ENCODE measurements at regions not wholly inside any gene's neighbourhood (a gene's known extent, or its start where the extent isn't known, plus 50 kb on each side); places are given as distances from the start of the nearest gene placed in this dataset.

GRCh38 chr13:40384976-40385857 lies 281.2 kb downstream of the FOXO1 start:
- Histone ChIP-seq H3K4me3 (ENCODE audit: low read depth, low read length) (no peak overlapping the region), H3K36me3 (ENCODE audit: control insufficient read depth, insufficient read depth, low read length) (no peaks in the 10 kb centered on the region), H3K9me3 (ENCODE audit: control insufficient read depth, insufficient read depth, low read depth, low read length) (no peaks in the 10 kb centered on the region), H3K9ac (ENCODE audit: low read length) (no peak overlapping the region), H3K4me1 (ENCODE audit: control insufficient read depth, insufficient read depth, low read length) (peaks cover 26% of the 10 kb centered on the region), H3K27me3 (ENCODE audit: control insufficient read depth, insufficient read depth, low read length) (no peaks in the 10 kb centered on the region), H3K27ac (ENCODE audit: low read depth, low read length) (no peak overlapping the region)

GRCh38 chr13:40385858-40386180 lies 280.6 kb downstream of the FOXO1 start:
- H3K9me3 ChIP-seq (ENCODE audit: control insufficient read depth, insufficient read depth, low read depth, low read length), result no peaks in the 10 kb centered on the region
- H3K9ac ChIP-seq (ENCODE audit: low read length), result no peak overlapping the region
- H3K27me3 ChIP-seq (ENCODE audit: control insufficient read depth, insufficient read depth, low read length), result no peaks in the 10 kb centered on the region
- no peak overlapping the region for H3K27ac ChIP-seq (ENCODE audit: low read depth, low read length)
- peaks cover 32% of the 10 kb centered on the region for H3K4me1 ChIP-seq (ENCODE audit: control insufficient read depth, insufficient read depth, low read length)
- H3K36me3 ChIP-seq (ENCODE audit: control insufficient read depth, insufficient read depth, low read length), result no peaks in the 10 kb centered on the region
- no peak overlapping the region for H3K4me3 ChIP-seq (ENCODE audit: low read depth, low read length)

GRCh38 chr13:40386586-40386985 lies 279.9 kb downstream of the FOXO1 start:
- Histone ChIP-seq H3K36me3 (ENCODE audit: control insufficient read depth, insufficient read depth, low read length) (no peaks in the 10 kb centered on the region), H3K9ac (ENCODE audit: low read length) (no peak overlapping the region), H3K27me3 (ENCODE audit: control insufficient read depth, insufficient read depth, low read length) (no peaks in the 10 kb centered on the region), H3K4me1 (ENCODE audit: control insufficient read depth, insufficient read depth, low read length) (peaks cover 33% of the 10 kb centered on the region), H3K27ac (ENCODE audit: low read depth, low read length) (no peak overlapping the region), H3K4me3 (ENCODE audit: low read depth, low read length) (no peak overlapping the region), H3K9me3 (ENCODE audit: control insufficient read depth, insufficient read depth, low read depth, low read length) (no peaks in the 10 kb centered on the region)

- no peak overlapping the region for H3K9ac ChIP-seq (ENCODE audit: low read length)
- H3K27ac ChIP-seq (ENCODE audit: low read depth, low read length), result no peak overlapping the region
- H3K4me1 ChIP-seq (ENCODE audit: control insufficient read depth, insufficient read depth, low read length), result peaks cover 28% of the 10 kb centered on the region
Observed at GRCh38 chr13:40387775-40388174, 278.7 kb downstream of the FOXO1 start.

GRCh38 chr13:40388617-40389016 lies 277.8 kb downstream of the FOXO1 start:
- H3K27me3 ChIP-seq (ENCODE audit: control insufficient read depth, insufficient read depth, low read length), result no peaks in the 10 kb centered on the region
- H3K9me3 ChIP-seq (ENCODE audit: control insufficient read depth, insufficient read depth, low read depth, low read length), result no peaks in the 10 kb centered on the region
- no peaks in the 10 kb centered on the region for H3K36me3 ChIP-seq (ENCODE audit: control insufficient read depth, insufficient read depth, low read length)
- H3K4me1 ChIP-seq (ENCODE audit: control insufficient read depth, insufficient read depth, low read length), result peaks cover 25% of the 10 kb centered on the region
- no peak overlapping the region for H3K27ac ChIP-seq (ENCODE audit: low read depth, low read length)
- no peak overlapping the region for H3K4me3 ChIP-seq (ENCODE audit: low read depth, low read length)
- no peak overlapping the region for H3K9ac ChIP-seq (ENCODE audit: low read length)

More at GRCh38 chr13:40387775-40388174, 278.7 kb downstream of the FOXO1 start:
- Histone ChIP-seq H3K9me3 (ENCODE audit: control insufficient read depth, insufficient read depth, low read depth, low read length) (no peaks in the 10 kb centered on the region), H3K4me3 (ENCODE audit: low read depth, low read length) (no peak overlapping the region), H3K27me3 (ENCODE audit: control insufficient read depth, insufficient read depth, low read length) (no peaks in the 10 kb centered on the region), H3K36me3 (ENCODE audit: control insufficient read depth, insufficient read depth, low read length) (no peaks in the 10 kb centered on the region)

GRCh38 chr13:40389081-40389641 lies 277.3 kb downstream of the FOXO1 start:
- Histone ChIP-seq H3K4me1 (ENCODE audit: control insufficient read depth, insufficient read depth, low read length) (peaks cover 25% of the 10 kb centered on the region), H3K27me3 (ENCODE audit: control insufficient read depth, insufficient read depth, low read length) (no peaks in the 10 kb centered on the region), H3K9ac (ENCODE audit: low read length) (no peak overlapping the region), H3K4me3 (ENCODE audit: low read depth, low read length) (no peak overlapping the region), H3K27ac (ENCODE audit: low read depth, low read length) (no peak overlapping the region), H3K9me3 (ENCODE audit: control insufficient read depth, insufficient read depth, low read depth, low read length) (no peaks in the 10 kb centered on the region), H3K36me3 (ENCODE audit: control insufficient read depth, insufficient read depth, low read length) (no peaks in the 10 kb centered on the region)

- Histone ChIP-seq H3K4me3 (ENCODE audit: low read depth, low read length) (no peak overlapping the region), H3K4me1 (ENCODE audit: control insufficient read depth, insufficient read depth, low read length) (peaks cover 23% of the 10 kb centered on the region), H3K27ac (ENCODE audit: low read depth, low read length) (no peak overlapping the region), H3K9me3 (ENCODE audit: control insufficient read depth, insufficient read depth, low read depth, low read length) (no peaks in the 10 kb centered on the region), H3K27me3 (ENCODE audit: control insufficient read depth, insufficient read depth, low read length) (no peaks in the 10 kb centered on the region), H3K9ac (ENCODE audit: low read length) (no peak overlapping the region), H3K36me3 (ENCODE audit: control insufficient read depth, insufficient read depth, low read length) (no peaks in the 10 kb centered on the region)
Observed at GRCh38 chr13:40390401-40390916, 276.0 kb downstream of the FOXO1 start.

GRCh38 chr13:40391788-40392187 lies 274.7 kb downstream of the FOXO1 start:
- Histone ChIP-seq H3K9me3 (ENCODE audit: control insufficient read depth, insufficient read depth, low read depth, low read length) (no peaks in the 10 kb centered on the region; the same call in none of the 2 replicates), H3K9ac (ENCODE audit: low read length) (no peak overlapping the region), H3K4me1 (ENCODE audit: control insufficient read depth, insufficient read depth, low read length) (peaks cover 19% of the 10 kb centered on the region), H3K4me3 (ENCODE audit: low read depth, low read length) (no peak overlapping the region), H3K36me3 (ENCODE audit: control insufficient read depth, insufficient read depth, low read length) (no peaks in the 10 kb centered on the region), H3K27ac (ENCODE audit: low read depth, low read length) (no peak overlapping the region), H3K27me3 (ENCODE audit: control insufficient read depth, insufficient read depth, low read length) (no peaks in the 10 kb centered on the region)

GRCh38 chr13:40394304-40394985 lies 272.0 kb downstream of the FOXO1 start:
- Histone ChIP-seq H3K36me3 (ENCODE audit: control insufficient read depth, insufficient read depth, low read length) (no peaks in the 10 kb centered on the region), H3K4me3 (ENCODE audit: low read depth, low read length) (no peak overlapping the region), H3K9me3 (ENCODE audit: control insufficient read depth, insufficient read depth, low read depth, low read length) (no peaks in the 10 kb centered on the region; the same call in none of the 2 replicates), H3K27me3 (ENCODE audit: control insufficient read depth, insufficient read depth, low read length) (no peaks in the 10 kb centered on the region), H3K27ac (ENCODE audit: low read depth, low read length) (no peak overlapping the region), H3K4me1 (ENCODE audit: control insufficient read depth, insufficient read depth, low read length) (peaks cover 11% of the 10 kb centered on the region), H3K9ac (ENCODE audit: low read length) (no peak overlapping the region)

GRCh38 chr13:40398065-40398464 lies 268.4 kb downstream of the FOXO1 start:
- no peak overlapping the region for H3K27ac ChIP-seq (ENCODE audit: low read depth, low read length)
- no peak overlapping the region for H3K4me3 ChIP-seq (ENCODE audit: low read depth, low read length)
- H3K9me3 ChIP-seq (ENCODE audit: control insufficient read depth, insufficient read depth, low read depth, low read length), result no peaks in the 10 kb centered on the region; the same call in none of the 2 replicates
- no peak overlapping the region for H3K9ac ChIP-seq (ENCODE audit: low read length)
- no peaks in the 10 kb centered on the region for H3K36me3 ChIP-seq (ENCODE audit: control insufficient read depth, insufficient read depth, low read length)
- H3K27me3 ChIP-seq (ENCODE audit: control insufficient read depth, insufficient read depth, low read length), result no peaks in the 10 kb centered on the region
- H3K4me1 ChIP-seq (ENCODE audit: control insufficient read depth, insufficient read depth, low read length), result peaks cover 12% of the 10 kb centered on the region

GRCh38 chr13:40399756-40400155 lies 266.7 kb downstream of the FOXO1 start:
- Histone ChIP-seq H3K4me3 (ENCODE audit: low read depth, low read length) (no peak overlapping the region), H3K36me3 (ENCODE audit: control insufficient read depth, insufficient read depth, low read length) (no peaks in the 10 kb centered on the region), H3K9ac (ENCODE audit: low read length) (no peak overlapping the region), H3K27me3 (ENCODE audit: control insufficient read depth, insufficient read depth, low read length) (no peaks in the 10 kb centered on the region), H3K4me1 (ENCODE audit: control insufficient read depth, insufficient read depth, low read length) (peaks cover 17% of the 10 kb centered on the region), H3K9me3 (ENCODE audit: control insufficient read depth, insufficient read depth, low read depth, low read length) (no peaks in the 10 kb centered on the region; the same call in none of the 2 replicates), H3K27ac (ENCODE audit: low read depth, low read length) (no peak overlapping the region)

All from HUES6 (cell line).